ENCODE measurements at regions not wholly inside any gene's neighbourhood (a gene's known extent, or its start where the extent isn't known, plus 50 kb on each side); places are given as distances from the start of the nearest gene placed in this dataset.

- DNase-seq (ENCODE audit: low spot score) = no peak
- ATAC-seq (ENCODE audit: low FRiP score) = no peak
- TF ChIP-seq, protein P1, sequence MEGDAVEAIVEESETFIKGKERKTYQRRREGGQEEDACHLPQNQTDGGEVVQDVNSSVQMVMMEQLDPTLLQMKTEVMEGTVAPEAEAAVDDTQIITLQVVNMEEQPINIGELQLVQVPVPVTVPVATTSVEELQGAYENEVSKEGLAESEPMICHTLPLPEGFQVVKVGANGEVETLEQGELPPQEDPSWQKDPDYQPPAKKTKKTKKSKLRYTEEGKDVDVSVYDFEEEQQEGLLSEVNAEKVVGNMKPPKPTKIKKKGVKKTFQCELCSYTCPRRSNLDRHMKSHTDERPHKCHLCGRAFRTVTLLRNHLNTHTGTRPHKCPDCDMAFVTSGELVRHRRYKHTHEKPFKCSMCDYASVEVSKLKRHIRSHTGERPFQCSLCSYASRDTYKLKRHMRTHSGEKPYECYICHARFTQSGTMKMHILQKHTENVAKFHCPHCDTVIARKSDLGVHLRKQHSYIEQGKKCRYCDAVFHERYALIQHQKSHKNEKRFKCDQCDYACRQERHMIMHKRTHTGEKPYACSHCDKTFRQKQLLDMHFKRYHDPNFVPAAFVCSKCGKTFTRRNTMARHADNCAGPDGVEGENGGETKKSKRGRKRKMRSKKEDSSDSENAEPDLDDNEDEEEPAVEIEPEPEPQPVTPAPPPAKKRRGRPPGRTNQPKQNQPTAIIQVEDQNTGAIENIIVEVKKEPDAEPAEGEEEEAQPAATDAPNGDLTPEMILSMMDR (IDR thresholded peaks at IDR 0.05) = no peak
Measured at GRCh38 chr1:234554218-234554697, 55.7 kb downstream of the IRF2BP2 start.

GRCh38 chr1:234553240-234554188 is 56.5 kb downstream of the IRF2BP2 start:
- ATAC-seq (ENCODE audit: low FRiP score) (no peak), DNase-seq (ENCODE audit: low spot score) (no peak)
- TF ChIP-seq, protein P1 (IDR thresholded peaks at IDR 0.05) = no peak

DNA sequence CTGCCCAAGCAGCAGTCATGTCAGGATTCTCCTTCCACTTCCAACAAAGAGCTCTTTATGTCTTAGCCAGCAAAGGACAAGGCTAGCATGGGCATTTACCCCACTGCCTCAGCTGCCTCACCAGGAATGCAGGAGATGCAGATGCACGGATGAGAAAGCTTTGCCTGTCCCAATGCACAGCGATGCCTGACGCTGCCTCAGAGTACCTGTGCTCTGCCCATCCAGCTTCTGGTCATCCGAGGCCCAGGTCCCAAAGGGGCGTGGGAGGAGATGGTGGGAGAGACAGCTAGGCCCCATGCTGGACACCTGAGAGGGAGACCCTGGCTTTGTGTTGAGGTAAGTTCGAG is 59.0 kb downstream of the IRF2BP2 start:
- TF ChIP-seq, protein P1 (IDR thresholded peaks at IDR 0.05) = no peak
- DNase-seq (ENCODE audit: low spot score) = no peak
- no peak for ATAC-seq (ENCODE audit: low FRiP score)

GRCh38 chr1:234550341-234551031 is 59.5 kb downstream of the IRF2BP2 start:
- DNase-seq (ENCODE audit: low spot score) (no peak), ATAC-seq (ENCODE audit: low FRiP score) (no peak)
- TF ChIP-seq, protein P1 (IDR thresholded peaks at IDR 0.05) = no peak

GRCh38 chr1:234549447-234550021 is 60.4 kb downstream of the IRF2BP2 start:
- TF ChIP-seq, protein P1 (IDR thresholded peaks at IDR 0.05) = no peak
- DNase-seq (ENCODE audit: low spot score) (no peak), ATAC-seq (ENCODE audit: low FRiP score) (no peak)

DNA sequence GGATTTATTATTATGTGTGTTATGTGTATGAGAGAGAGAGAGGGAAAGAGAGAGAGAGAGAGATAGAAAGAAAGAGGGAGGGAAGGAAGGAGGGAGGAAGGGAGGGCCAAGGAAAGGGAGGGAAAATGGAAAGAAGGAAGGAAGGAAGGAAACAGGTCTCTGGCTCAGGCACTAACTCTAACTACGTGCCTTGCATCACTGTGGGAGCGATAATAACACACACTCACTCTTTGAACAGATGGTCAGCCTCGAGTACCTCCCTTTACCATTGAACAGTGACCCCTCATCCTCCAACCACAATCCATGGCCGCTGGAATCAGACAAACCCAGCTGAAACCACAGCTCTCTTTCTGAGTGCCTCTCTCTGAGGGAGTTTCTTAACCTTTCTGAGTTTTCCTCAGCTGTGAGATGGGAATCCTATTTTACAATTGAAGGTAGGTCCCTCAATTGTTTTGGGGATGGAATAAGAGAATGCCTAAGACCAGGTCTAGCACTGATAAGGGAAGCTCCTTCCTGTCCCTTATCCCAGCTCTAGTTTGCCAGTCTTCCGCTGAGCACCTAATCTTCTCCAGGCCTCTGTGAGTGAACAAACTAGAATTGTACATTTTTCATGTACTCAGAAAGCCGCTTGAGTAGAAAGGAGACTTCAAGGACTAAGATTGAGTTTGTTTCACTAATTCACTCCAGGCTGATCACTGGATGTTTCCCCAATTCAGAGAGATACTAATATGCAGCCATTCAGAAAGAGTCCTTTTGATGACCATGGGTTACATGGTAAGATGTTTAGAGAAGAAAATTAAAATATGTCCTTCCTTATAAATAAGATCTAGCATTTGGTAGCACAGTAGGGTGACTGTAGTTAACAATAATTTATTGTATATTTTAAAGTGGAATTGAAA is 62.8 kb downstream of the IRF2BP2 start:
- ATAC-seq (ENCODE audit: low FRiP score) = no peak
- TF ChIP-seq, protein P1 (IDR thresholded peaks at IDR 0.05) = no peak
- DNase-seq (ENCODE audit: low spot score) = no peak
